ENCODE measurements at regions not wholly inside any gene's neighbourhood (a gene's known extent, or its start where the extent isn't known, plus 50 kb on each side); places are given as distances from the start of the nearest gene placed in this dataset.
"Not testable (repeated sequence)": the region's sequence is repeated elsewhere in the genome, so short reads cannot be mapped to it uniquely, and the experiment has no call there.

GRCh38 chr18:10249801-10250200 is 204.6 kb upstream of the APCDD1 start:
- DNase-seq (ENCODE audit: low spot score, unreplicated experiment) = no peak
- H3K27ac Mint-ChIP-seq = no peak overlapping the region
- TF ChIP-seq CTCF (IDR thresholded peaks at IDR 0.05; ENCODE audit: unreplicated experiment) = no peak
- H3K4me1 Mint-ChIP-seq (ENCODE audit: low read depth) = peaks cover 7% of the 10 kb centered on the region
- peaks cover 69% of the 10 kb centered on the region for H3K27me3 Mint-ChIP-seq
- H3K9me3 Mint-ChIP-seq (ENCODE audit: low read depth) = no peaks in the 10 kb centered on the region
- no peak overlapping the region for H3K4me3 Mint-ChIP-seq (ENCODE audit: low read depth)
- no peaks in the 10 kb centered on the region for H3K36me3 Mint-ChIP-seq (ENCODE audit: insufficient read depth)

GRCh38 chr18:10252494-10252893 is 201.9 kb upstream of the APCDD1 start:
- no peak overlapping the region for H3K4me3 Mint-ChIP-seq (ENCODE audit: low read depth)
- H3K36me3 Mint-ChIP-seq (ENCODE audit: insufficient read depth) = peaks cover 5% of the 10 kb centered on the region
- DNase-seq (ENCODE audit: low spot score, unreplicated experiment) = no peak
- H3K9me3 Mint-ChIP-seq (ENCODE audit: low read depth) = peaks cover 11% of the 10 kb centered on the region
- no peak for TF ChIP-seq CTCF (IDR thresholded peaks at IDR 0.05; ENCODE audit: unreplicated experiment)
- no peak overlapping the region for H3K27ac Mint-ChIP-seq
- peaks cover 64% of the 10 kb centered on the region for H3K27me3 Mint-ChIP-seq
- peaks cover 17% of the 10 kb centered on the region for H3K4me1 Mint-ChIP-seq (ENCODE audit: low read depth)

- peaks cover 17% of the 10 kb centered on the region for H3K4me1 Mint-ChIP-seq (ENCODE audit: low read depth)
- H3K27ac Mint-ChIP-seq = no peak overlapping the region
- peaks cover 58% of the 10 kb centered on the region for H3K27me3 Mint-ChIP-seq
- no peak overlapping the region for H3K4me3 Mint-ChIP-seq (ENCODE audit: low read depth)
- no peak for TF ChIP-seq CTCF (IDR thresholded peaks at IDR 0.05; ENCODE audit: unreplicated experiment)
- no peak for DNase-seq (ENCODE audit: low spot score, unreplicated experiment)
- peaks cover 11% of the 10 kb centered on the region for H3K9me3 Mint-ChIP-seq (ENCODE audit: low read depth)
- peaks cover 5% of the 10 kb centered on the region for H3K36me3 Mint-ChIP-seq (ENCODE audit: insufficient read depth)
Measured at GRCh38 chr18:10252952-10253705, 201.3 kb upstream of the APCDD1 start.

- Mint-ChIP-seq H3K27me3 (peaks cover 54% of the 10 kb centered on the region), H3K4me1 (ENCODE audit: low read depth) (peaks cover 17% of the 10 kb centered on the region), H3K9me3 (ENCODE audit: low read depth) (peaks cover 18% of the 10 kb centered on the region)
- not testable (repeated sequence) for H3K36me3 Mint-ChIP-seq (ENCODE audit: insufficient read depth); DNase-seq (ENCODE audit: low spot score, unreplicated experiment); H3K4me3 Mint-ChIP-seq (ENCODE audit: low read depth); H3K27ac Mint-ChIP-seq
Measured at GRCh38 chr18:10256276-10256675, 198.2 kb upstream of the APCDD1 start.

- TF ChIP-seq CTCF (IDR thresholded peaks at IDR 0.05; ENCODE audit: unreplicated experiment) = no peak
- H3K4me3 Mint-ChIP-seq (ENCODE audit: low read depth) = no peak overlapping the region
- H3K9me3 Mint-ChIP-seq (ENCODE audit: low read depth) = peaks cover 23% of the 10 kb centered on the region
- H3K27ac Mint-ChIP-seq = no peak overlapping the region
- peaks cover 64% of the 10 kb centered on the region for H3K27me3 Mint-ChIP-seq
- H3K4me1 Mint-ChIP-seq (ENCODE audit: low read depth) = peaks cover 13% of the 10 kb centered on the region
- H3K36me3 Mint-ChIP-seq (ENCODE audit: insufficient read depth) = peaks cover 6% of the 10 kb centered on the region
- no peak for DNase-seq (ENCODE audit: low spot score, unreplicated experiment)
Measured at GRCh38 chr18:10258836-10259474, 195.5 kb upstream of the APCDD1 start.

- Mint-ChIP-seq H3K4me1 (ENCODE audit: low read depth) (peaks cover 13% of the 10 kb centered on the region), H3K36me3 (ENCODE audit: insufficient read depth) (peaks cover 6% of the 10 kb centered on the region), H3K4me3 (ENCODE audit: low read depth) (no peak overlapping the region), H3K27ac (no peak overlapping the region), H3K27me3 (peaks cover 57% of the 10 kb centered on the region), H3K9me3 (ENCODE audit: low read depth) (peaks cover 23% of the 10 kb centered on the region)
- no peak for TF ChIP-seq CTCF (IDR thresholded peaks at IDR 0.05; ENCODE audit: unreplicated experiment)
- DNase-seq (ENCODE audit: low spot score, unreplicated experiment) = no peak
Measured at GRCh38 chr18:10259901-10260300, 194.5 kb upstream of the APCDD1 start.

Measured in progenitor cell of endocrine pancreas (in vitro differentiated cells).